GM23338 (cell line): ENCODE measurements at regions not wholly inside any gene's neighbourhood (a gene's known extent, or its start where the extent isn't known, plus 50 kb on each side); places are given as distances from the start of the nearest gene placed in this dataset.

Experiments
- CREB1 ChIP-seq: fragments of 250-450 bp; sonication (Bioruptor Pico); IDR thresholded peaks from 2 replicates; pipeline ENCODE4 v1.5.0; 2020; ENCODE audit warnings: low read depth, mild to moderate bottlenecking, moderate library complexity
- EZH2phosphoT487 ChIP-seq: fragments of 200-600 bp; sonication (generic); IDR thresholded peaks from one replicate; pipeline ENCODE4 v1.8.1; 2018; ENCODE audit warnings: antibody characterized with exemption; ENCODE audit not compliant: unreplicated experiment
- TF ChIP-seq, protein P1 (sequence below): fragments of 250-450 bp; sonication (Bioruptor Pico); IDR thresholded peaks from 2 replicates; pipeline ENCODE4 v1.5.0; 2020; ENCODE audit warnings: mild to moderate bottlenecking, moderate library complexity

DNA sequence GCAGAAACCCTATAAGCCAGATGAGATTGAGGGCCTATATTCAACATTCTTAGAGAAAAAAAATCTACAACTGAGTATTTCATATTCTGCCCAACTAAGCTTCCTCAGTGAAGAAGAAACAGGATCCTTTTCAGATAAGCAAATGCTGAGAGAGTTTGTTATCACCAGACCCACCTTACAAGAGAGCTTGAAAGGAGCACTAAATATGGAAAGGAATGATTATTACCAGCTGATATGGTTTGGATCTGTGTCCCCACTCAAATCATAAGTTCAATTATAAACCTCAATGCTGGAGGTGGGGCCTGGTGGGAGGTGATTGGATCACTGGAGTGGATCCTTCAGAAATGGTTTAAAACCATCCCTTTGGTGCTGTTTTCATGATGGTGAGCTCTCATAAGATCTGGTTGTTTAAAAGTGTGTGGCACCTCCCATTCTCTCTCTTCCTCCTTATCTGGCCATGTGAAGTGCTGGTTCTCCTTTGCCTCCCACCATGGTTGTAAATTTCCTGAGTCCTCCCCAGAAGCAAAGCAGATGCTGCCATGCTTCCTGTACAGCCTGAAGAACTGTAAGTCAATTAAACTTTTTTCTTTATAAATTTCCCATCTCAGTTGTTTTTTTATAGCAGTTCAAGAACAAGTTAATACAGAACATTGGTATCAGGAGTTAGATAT is 144.2 kb downstream of the MSN start (continued):
- TF ChIP-seq, protein P1, sequence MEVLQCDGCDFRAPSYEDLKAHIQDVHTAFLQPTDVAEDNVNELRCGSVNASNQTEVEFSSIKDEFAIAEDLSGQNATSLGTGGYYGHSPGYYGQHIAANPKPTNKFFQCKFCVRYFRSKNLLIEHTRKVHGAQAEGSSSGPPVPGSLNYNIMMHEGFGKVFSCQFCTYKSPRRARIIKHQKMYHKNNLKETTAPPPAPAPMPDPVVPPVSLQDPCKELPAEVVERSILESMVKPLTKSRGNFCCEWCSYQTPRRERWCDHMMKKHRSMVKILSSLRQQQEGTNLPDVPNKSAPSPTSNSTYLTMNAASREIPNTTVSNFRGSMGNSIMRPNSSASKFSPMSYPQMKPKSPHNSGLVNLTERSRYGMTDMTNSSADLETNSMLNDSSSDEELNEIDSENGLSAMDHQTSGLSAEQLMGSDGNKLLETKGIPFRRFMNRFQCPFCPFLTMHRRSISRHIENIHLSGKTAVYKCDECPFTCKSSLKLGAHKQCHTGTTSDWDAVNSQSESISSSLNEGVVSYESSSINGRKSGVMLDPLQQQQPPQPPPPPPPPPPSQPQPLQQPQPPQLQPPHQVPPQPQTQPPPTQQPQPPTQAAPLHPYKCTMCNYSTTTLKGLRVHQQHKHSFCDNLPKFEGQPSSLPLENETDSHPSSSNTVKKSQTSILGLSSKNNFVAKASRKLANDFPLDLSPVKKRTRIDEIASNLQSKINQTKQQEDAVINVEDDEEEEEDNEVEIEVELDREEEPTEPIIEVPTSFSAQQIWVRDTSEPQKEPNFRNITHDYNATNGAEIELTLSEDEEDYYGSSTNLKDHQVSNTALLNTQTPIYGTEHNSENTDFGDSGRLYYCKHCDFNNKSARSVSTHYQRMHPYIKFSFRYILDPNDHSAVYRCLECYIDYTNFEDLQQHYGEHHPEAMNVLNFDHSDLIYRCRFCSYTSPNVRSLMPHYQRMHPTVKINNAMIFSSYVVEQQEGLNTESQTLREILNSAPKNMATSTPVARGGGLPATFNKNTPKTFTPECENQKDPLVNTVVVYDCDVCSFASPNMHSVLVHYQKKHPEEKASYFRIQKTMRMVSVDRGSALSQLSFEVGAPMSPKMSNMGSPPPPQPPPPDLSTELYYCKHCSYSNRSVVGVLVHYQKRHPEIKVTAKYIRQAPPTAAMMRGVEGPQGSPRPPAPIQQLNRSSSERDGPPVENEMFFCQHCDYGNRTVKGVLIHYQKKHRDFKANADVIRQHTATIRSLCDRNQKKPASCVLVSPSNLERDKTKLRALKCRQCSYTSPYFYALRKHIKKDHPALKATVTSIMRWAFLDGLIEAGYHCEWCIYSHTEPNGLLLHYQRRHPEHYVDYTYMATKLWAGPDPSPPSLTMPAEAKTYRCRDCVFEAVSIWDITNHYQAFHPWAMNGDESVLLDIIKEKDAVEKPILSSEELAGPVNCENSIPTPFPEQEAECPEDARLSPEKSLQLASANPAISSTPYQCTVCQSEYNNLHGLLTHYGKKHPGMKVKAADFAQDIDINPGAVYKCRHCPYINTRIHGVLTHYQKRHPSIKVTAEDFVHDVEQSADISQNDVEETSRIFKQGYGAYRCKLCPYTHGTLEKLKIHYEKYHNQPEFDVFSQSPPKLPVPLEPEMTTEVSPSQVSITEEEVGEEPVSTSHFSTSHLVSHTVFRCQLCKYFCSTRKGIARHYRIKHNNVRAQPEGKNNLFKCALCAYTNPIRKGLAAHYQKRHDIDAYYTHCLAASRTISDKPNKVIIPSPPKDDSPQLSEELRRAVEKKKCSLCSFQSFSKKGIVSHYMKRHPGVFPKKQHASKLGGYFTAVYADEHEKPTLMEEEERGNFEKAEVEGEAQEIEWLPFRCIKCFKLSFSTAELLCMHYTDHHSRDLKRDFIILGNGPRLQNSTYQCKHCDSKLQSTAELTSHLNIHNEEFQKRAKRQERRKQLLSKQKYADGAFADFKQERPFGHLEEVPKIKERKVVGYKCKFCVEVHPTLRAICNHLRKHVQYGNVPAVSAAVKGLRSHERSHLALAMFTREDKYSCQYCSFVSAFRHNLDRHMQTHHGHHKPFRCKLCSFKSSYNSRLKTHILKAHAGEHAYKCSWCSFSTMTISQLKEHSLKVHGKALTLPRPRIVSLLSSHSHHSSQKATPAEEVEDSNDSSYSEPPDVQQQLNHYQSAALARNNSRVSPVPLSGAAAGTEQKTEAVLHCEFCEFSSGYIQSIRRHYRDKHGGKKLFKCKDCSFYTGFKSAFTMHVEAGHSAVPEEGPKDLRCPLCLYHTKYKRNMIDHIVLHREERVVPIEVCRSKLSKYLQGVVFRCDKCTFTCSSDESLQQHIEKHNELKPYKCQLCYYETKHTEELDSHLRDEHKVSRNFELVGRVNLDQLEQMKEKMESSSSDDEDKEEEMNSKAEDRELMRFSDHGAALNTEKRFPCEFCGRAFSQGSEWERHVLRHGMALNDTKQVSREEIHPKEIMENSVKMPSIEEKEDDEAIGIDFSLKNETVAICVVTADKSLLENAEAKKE = no peak
- TF ChIP-seq EZH2phosphoT487 (no peak), CREB1 (CRISPR knock-in tag) (no peak)
